ENCODE measurements at regions not wholly inside any gene's neighbourhood (a gene's known extent, or its start where the extent isn't known, plus 50 kb on each side); places are given as distances from the start of the nearest gene placed in this dataset.
A peak's percentile ranks its signal among the peaks of the same experiment; 100 is the strongest.
"Not testable (repeated sequence)": the region's sequence is repeated elsewhere in the genome, so short reads cannot be mapped to it uniquely, and the experiment has no call there.

GRCh38 chr10:9895453-9895852, 1122.2 kb upstream of the CELF2 start:
- DNase-seq, result no peak

- no peak for DNase-seq
These were observed 1121.7 kb upstream of the CELF2 start for GRCh38 chr10:9895981-9896380.

- no peak for DNase-seq
These were observed 1118.9 kb upstream of the CELF2 start for GRCh38 chr10:9898633-9899395.

GRCh38 chr10:9900751-9901150, 1116.9 kb upstream of the CELF2 start:
- DNase-seq, result no peak

- DNase-seq, result no peak
These were observed 1115.7 kb upstream of the CELF2 start for GRCh38 chr10:9901971-9902370.

- no peak for DNase-seq
These were observed 1107.2 kb upstream of the CELF2 start for GRCh38 chr10:9910446-9910845.

- no peak for DNase-seq
These were observed 1106.2 kb upstream of the CELF2 start for GRCh38 chr10:9911488-9911887.

GRCh38 chr10:9913876-9914514, 1103.7 kb upstream of the CELF2 start:
- DNase-seq, result no peak

GRCh38 chr10:9921544-9921943, 1096.1 kb upstream of the CELF2 start:
- no peak for DNase-seq

GRCh38 chr10:9922126-9922870, 1095.4 kb upstream of the CELF2 start:
- no peak for DNase-seq

GRCh38 chr10:9926003-9926402, 1091.7 kb upstream of the CELF2 start:
- no peak for DNase-seq

- DNase-seq, result no peak
These were observed 1090.8 kb upstream of the CELF2 start for GRCh38 chr10:9926881-9927280.

- no peak for DNase-seq
These were observed 1078.0 kb upstream of the CELF2 start for GRCh38 chr10:9939716-9940115.

- DNase-seq, result no peak
These were observed 1073.0 kb upstream of the CELF2 start for GRCh38 chr10:9944690-9945089.

GRCh38 chr10:9950070-9950469, 1067.6 kb upstream of the CELF2 start:
- no peak for DNase-seq

- DNase-seq, result no peak
These were observed 1066.0 kb upstream of the CELF2 start for GRCh38 chr10:9951481-9952257.

GRCh38 chr10:9957351-9957750, 1060.3 kb upstream of the CELF2 start:
- no peak for DNase-seq

GRCh38 chr10:9957876-9958275, 1059.8 kb upstream of the CELF2 start:
- DNase-seq, result not testable (repeated sequence)

GRCh38 chr10:9965341-9965740, 1052.3 kb upstream of the CELF2 start:
- no peak for DNase-seq

GRCh38 chr10:9986786-9987185, 1030.9 kb upstream of the CELF2 start:
- no peak for DNase-seq

GRCh38 chr10:9987197-9987596, 1030.5 kb upstream of the CELF2 start:
- DNase-seq, result no peak

GRCh38 chr10:9992661-9993060, 1025.0 kb upstream of the CELF2 start:
- peak; percentile 16 for DNase-seq

- DNase-seq, result no peak
These were observed 1023.5 kb upstream of the CELF2 start for GRCh38 chr10:9994131-9994530.
